GM20000 (cell line): ENCODE measurements at regions not wholly inside any gene's neighbourhood (a gene's known extent, or its start where the extent isn't known, plus 50 kb on each side); places are given as distances from the start of the nearest gene placed in this dataset.

ENCODE experiments used
- DNase-seq: peaks from one replicate; pipeline ENCODE4 v3.0.0; 2012; ENCODE audit warnings: low spot score
- CTCF ChIP-seq: IDR thresholded peaks from 2 replicates; pipeline ENCODE4 v1.5.1; 2012; ENCODE audit warnings: mild to moderate bottlenecking, control low read depth; ENCODE audit errors: extremely low read depth, missing control alignments

- no peak for TF ChIP-seq CTCF
- DNase-seq = no peak
Measured at GRCh38 chr12:42936260-42936659, 346.7 kb upstream of the PRICKLE1 start.

GRCh38 chr12:42935756-42936155, 346.2 kb upstream of the PRICKLE1 start:
- DNase-seq = no peak
- no peak for TF ChIP-seq CTCF

- DNase-seq = no peak
- no peak for TF ChIP-seq CTCF
Measured at GRCh38 chr12:42935090-42935489, 345.5 kb upstream of the PRICKLE1 start.

- no peak for DNase-seq
Measured at GRCh38 chr12:42933461-42934081, 344.0 kb upstream of the PRICKLE1 start.

GRCh38 chr12:42932936-42933335, 343.4 kb upstream of the PRICKLE1 start:
- no peak for TF ChIP-seq CTCF
- no peak for DNase-seq

More at GRCh38 chr12:42933461-42934081, 344.0 kb upstream of the PRICKLE1 start:
- no peak for TF ChIP-seq CTCF

GRCh38 chr12:42926232-42926631, 336.7 kb upstream of the PRICKLE1 start:
- TF ChIP-seq CTCF = no peak
- DNase-seq = no peak

GRCh38 chr12:42924482-42924881, 334.9 kb upstream of the PRICKLE1 start:
- no peak for DNase-seq
- TF ChIP-seq CTCF = no peak
